Stimulated activated effector memory CD8-positive, alpha-beta T cell treated with anti-CD3 and anti-CD28 coated beads, Interleukin-12 subunit alpha, Interleukin-12 subunit beta, amount 100 ng/mL, for 72 hours (primary cell): ENCODE measurements at regions not wholly inside any gene's neighbourhood (a gene's known extent, or its start where the extent isn't known, plus 50 kb on each side); places are given as distances from the start of the nearest gene placed in this dataset.

Experiments
- ATAC-seq: fragments of 150-1000 bp; cut with Tn5 transposase; 2 replicates; pipeline ENCODE4 v1.10.0; 2021
- DNase-seq, 2 donors: peaks; one replicate each; pipeline ENCODE4 v3.0.0; 2021 to 2022; ENCODE audit warnings: low spot score in 2 of 2
- H3K27ac Mint-ChIP-seq: one replicate; pipeline ENCODE4 v1.8.0; 2022; ENCODE audit warnings: mild to moderate bottlenecking, mixed read lengths
- H3K36me3 Mint-ChIP-seq: one replicate; pipeline ENCODE4 v1.8.0; 2022; ENCODE audit warnings: mild to moderate bottlenecking, mixed read lengths
- H3K4me1 Mint-ChIP-seq: one replicate; pipeline ENCODE4 v1.8.0; 2022; ENCODE audit warnings: mixed read lengths
- H3K4me3 Mint-ChIP-seq: one replicate; pipeline ENCODE4 v1.8.0; 2022; ENCODE audit warnings: mild to moderate bottlenecking, mixed read lengths
- H3K9me3 Mint-ChIP-seq: one replicate; pipeline ENCODE4 v1.8.0; 2022; ENCODE audit warnings: mixed read lengths

GRCh38 chr2:56626927-56627326 is 443.1 kb downstream of the CCDC85A start:
- ATAC-seq = no peak
- no peak overlapping the region for H3K4me3 Mint-ChIP-seq
- no peak for DNase-seq
- H3K27ac Mint-ChIP-seq = no peak overlapping the region
- no peaks in the 10 kb centered on the region for H3K36me3 Mint-ChIP-seq
- no peaks in the 10 kb centered on the region for H3K4me1 Mint-ChIP-seq
- H3K9me3 Mint-ChIP-seq = peaks cover 25% of the 10 kb centered on the region

- Mint-ChIP-seq H3K9me3 (peaks cover 22% of the 10 kb centered on the region), H3K36me3 (no peaks in the 10 kb centered on the region), H3K4me1 (no peaks in the 10 kb centered on the region), H3K4me3 (no peak overlapping the region), H3K27ac (no peak overlapping the region)
- DNase-seq = no peak
- ATAC-seq = no peak
Observed at GRCh38 chr2:56630286-56630685, 446.5 kb downstream of the CCDC85A start.

- Mint-ChIP-seq H3K36me3 (no peaks in the 10 kb centered on the region), H3K4me1 (no peaks in the 10 kb centered on the region), H3K27ac (no peak overlapping the region), H3K4me3 (no peak overlapping the region), H3K9me3 (peaks cover 8% of the 10 kb centered on the region)
- DNase-seq (no peak), ATAC-seq (no peak)
Observed at GRCh38 chr2:56647997-56648396, 464.2 kb downstream of the CCDC85A start.

GRCh38 chr2:56648802-56649201 is 465.0 kb downstream of the CCDC85A start:
- ATAC-seq = no peak
- H3K9me3 Mint-ChIP-seq = peaks cover 8% of the 10 kb centered on the region
- H3K4me1 Mint-ChIP-seq = no peaks in the 10 kb centered on the region
- no peak overlapping the region for H3K4me3 Mint-ChIP-seq
- no peak overlapping the region for H3K27ac Mint-ChIP-seq
- no peaks in the 10 kb centered on the region for H3K36me3 Mint-ChIP-seq
- DNase-seq = no peak

GRCh38 chr2:56654936-56655335 is 471.1 kb downstream of the CCDC85A start:
- ATAC-seq (no peak), DNase-seq (no peak)
- H3K27ac Mint-ChIP-seq = no peak overlapping the region
- H3K36me3 Mint-ChIP-seq = no peaks in the 10 kb centered on the region
- no peak overlapping the region for H3K4me3 Mint-ChIP-seq
- no peaks in the 10 kb centered on the region for H3K4me1 Mint-ChIP-seq
- peaks cover 12% of the 10 kb centered on the region for H3K9me3 Mint-ChIP-seq

- ATAC-seq (no peak), DNase-seq (no peak)
- H3K9me3 Mint-ChIP-seq = peaks cover 8% of the 10 kb centered on the region
- H3K4me3 Mint-ChIP-seq = no peak overlapping the region
- no peaks in the 10 kb centered on the region for H3K36me3 Mint-ChIP-seq
- no peaks in the 10 kb centered on the region for H3K4me1 Mint-ChIP-seq
- no peak overlapping the region for H3K27ac Mint-ChIP-seq
Observed at GRCh38 chr2:56656826-56657225, 473.0 kb downstream of the CCDC85A start.

GRCh38 chr2:56666777-56667176 is 483.0 kb downstream of the CCDC85A start:
- Mint-ChIP-seq H3K27ac (no peak overlapping the region), H3K9me3 (peaks cover 17% of the 10 kb centered on the region), H3K4me1 (no peaks in the 10 kb centered on the region), H3K36me3 (no peaks in the 10 kb centered on the region), H3K4me3 (no peak overlapping the region)
- ATAC-seq (no peak), DNase-seq (no peak)

- no peak for DNase-seq
- no peaks in the 10 kb centered on the region for H3K36me3 Mint-ChIP-seq
- H3K27ac Mint-ChIP-seq = no peak overlapping the region
- no peaks in the 10 kb centered on the region for H3K4me1 Mint-ChIP-seq
- H3K9me3 Mint-ChIP-seq = peaks cover 20% of the 10 kb centered on the region
- ATAC-seq = no peak
- no peak overlapping the region for H3K4me3 Mint-ChIP-seq
Observed at GRCh38 chr2:56671973-56672569, 488.3 kb downstream of the CCDC85A start.

- Mint-ChIP-seq H3K27ac (no peak overlapping the region), H3K36me3 (no peaks in the 10 kb centered on the region), H3K9me3 (peaks cover 15% of the 10 kb centered on the region), H3K4me3 (no peak overlapping the region), H3K4me1 (no peaks in the 10 kb centered on the region)
- ATAC-seq (no peak), DNase-seq (no peak)
Observed at GRCh38 chr2:56674084-56674483, 490.3 kb downstream of the CCDC85A start.

- Mint-ChIP-seq H3K4me1 (no peaks in the 10 kb centered on the region), H3K36me3 (no peaks in the 10 kb centered on the region), H3K9me3 (peaks cover 13% of the 10 kb centered on the region), H3K27ac (no peak overlapping the region), H3K4me3 (no peak overlapping the region)
- ATAC-seq = no peak
- no peak for DNase-seq
Observed at GRCh38 chr2:56676966-56677365, 493.2 kb downstream of the CCDC85A start.

GRCh38 chr2:56680971-56681631 is 497.3 kb downstream of the CCDC85A start:
- no peak overlapping the region for H3K4me3 Mint-ChIP-seq
- DNase-seq (no peak), ATAC-seq (no peak)
- H3K27ac Mint-ChIP-seq = no peak overlapping the region
- H3K9me3 Mint-ChIP-seq = peaks cover 11% of the 10 kb centered on the region
- H3K4me1 Mint-ChIP-seq = no peaks in the 10 kb centered on the region
- no peaks in the 10 kb centered on the region for H3K36me3 Mint-ChIP-seq

- Mint-ChIP-seq H3K4me3 (no peak overlapping the region), H3K36me3 (no peaks in the 10 kb centered on the region), H3K9me3 (peaks cover 12% of the 10 kb centered on the region), H3K4me1 (no peaks in the 10 kb centered on the region), H3K27ac (no peak overlapping the region)
- DNase-seq = no peak
- ATAC-seq = no peak
Observed at GRCh38 chr2:56681659-56682396, 498.0 kb downstream of the CCDC85A start.

GRCh38 chr2:56682397-56682760 is 498.6 kb downstream of the CCDC85A start:
- Mint-ChIP-seq H3K9me3 (peaks cover 8% of the 10 kb centered on the region), H3K36me3 (no peaks in the 10 kb centered on the region), H3K4me1 (no peaks in the 10 kb centered on the region), H3K4me3 (no peak overlapping the region), H3K27ac (no peak overlapping the region)
- DNase-seq (no peak), ATAC-seq (no peak)

GRCh38 chr2:56684327-56684726 is 500.5 kb downstream of the CCDC85A start:
- Mint-ChIP-seq H3K4me1 (no peaks in the 10 kb centered on the region), H3K36me3 (no peaks in the 10 kb centered on the region), H3K4me3 (no peak overlapping the region), H3K27ac (no peak overlapping the region), H3K9me3 (peaks cover 15% of the 10 kb centered on the region)
- ATAC-seq (no peak), DNase-seq (no peak)

- peaks cover 17% of the 10 kb centered on the region for H3K9me3 Mint-ChIP-seq
- H3K36me3 Mint-ChIP-seq = no peaks in the 10 kb centered on the region
- no peaks in the 10 kb centered on the region for H3K4me1 Mint-ChIP-seq
- ATAC-seq (no peak), DNase-seq (no peak)
- no peak overlapping the region for H3K4me3 Mint-ChIP-seq
- no peak overlapping the region for H3K27ac Mint-ChIP-seq
Observed at GRCh38 chr2:56685205-56685604, 501.4 kb downstream of the CCDC85A start.

GRCh38 chr2:56687169-56687568 is 503.4 kb downstream of the CCDC85A start:
- no peak overlapping the region for H3K27ac Mint-ChIP-seq
- H3K4me1 Mint-ChIP-seq = no peaks in the 10 kb centered on the region
- peaks cover 13% of the 10 kb centered on the region for H3K9me3 Mint-ChIP-seq
- H3K4me3 Mint-ChIP-seq = no peak overlapping the region
- H3K36me3 Mint-ChIP-seq = no peaks in the 10 kb centered on the region
- no peak for ATAC-seq
- DNase-seq = no peak
